ENCODE measurements at regions not wholly inside any gene's neighbourhood (a gene's known extent, or its start where the extent isn't known, plus 50 kb on each side); places are given as distances from the start of the nearest gene placed in this dataset.

GRCh38 chr5:175353926-175354325 is 90.1 kb downstream of the DRD1 start (continued):
- TF ChIP-seq ZNF281 (CRISPR knock-in tag; IDR thresholded peaks at IDR 0.05) (no peak), SMAD4 (CRISPR knock-in tag; IDR thresholded peaks at IDR 0.05) (no peak), HMGXB4 (CRISPR knock-in tag; IDR thresholded peaks at IDR 0.05) (no peak), TEAD1 (CRISPR knock-in tag; IDR thresholded peaks at IDR 0.05) (no peak), ZNF512 (CRISPR knock-in tag; IDR thresholded peaks at IDR 0.05; ENCODE audit: borderline replicate concordance) (no peak), HMGA2 (CRISPR knock-in tag; IDR thresholded peaks at IDR 0.05) (no peak), SP1 (CRISPR knock-in tag; conservative IDR thresholded peaks at IDR 0.05) (no peak)

GRCh38 chr5:175351897-175352590 is 91.9 kb downstream of the DRD1 start:
- ATAC-seq, result no peak
- ChIA-PET CTCF (no interaction called here), POLR2A (no interaction called here)
- Mint-ChIP-seq H3K4me1 (peaks cover 38% of the 10 kb centered on the region), H3K36me3 (no peaks in the 10 kb centered on the region), H3K9me3 (no peaks in the 10 kb centered on the region), H3K27ac (no peak overlapping the region), H3K27me3 (ENCODE audit: low read depth) (no peaks in the 10 kb centered on the region; the same call in none of the 2 replicates), H3K4me3 (no peak overlapping the region)
- TF ChIP-seq MYBL2 (CRISPR knock-in tag; IDR thresholded peaks at IDR 0.05) (no peak), IRF1 (CRISPR knock-in tag; IDR thresholded peaks at IDR 0.05) (no peak), SOX15 (CRISPR knock-in tag; IDR thresholded peaks at IDR 0.05) (no peak), ZNF263 (CRISPR knock-in tag; IDR thresholded peaks at IDR 0.05; ENCODE audit: low read depth) (no peak), AFF4 (CRISPR knock-in tag; IDR thresholded peaks at IDR 0.05; ENCODE audit: borderline replicate concordance) (no peak), ZNF671 (CRISPR knock-in tag; IDR thresholded peaks at IDR 0.05) (no peak), ZNF232 (CRISPR knock-in tag; IDR thresholded peaks at IDR 0.05) (no peak)
- DNase-seq (ENCODE audit: low spot score), result no peak

Data from WTC11 (cell line).